GM12874 (cell line): ENCODE measurements at regions not wholly inside any gene's neighbourhood (a gene's known extent, or its start where the extent isn't known, plus 50 kb on each side); places are given as distances from the start of the nearest gene placed in this dataset.

ENCODE experiments used
- CTCF ChIP-seq: IDR thresholded peaks from 2 replicates; pipeline ENCODE4 v1.5.1; 2011; ENCODE audit warnings: low read depth, mild to moderate bottlenecking, control low read depth, low read length, moderate library complexity; ENCODE audit not compliant: insufficient read depth

GRCh38 chr1:239555350-239555749 lies 169.0 kb downstream of the CHRM3 start:
- TF ChIP-seq CTCF, result no peak

DNA sequence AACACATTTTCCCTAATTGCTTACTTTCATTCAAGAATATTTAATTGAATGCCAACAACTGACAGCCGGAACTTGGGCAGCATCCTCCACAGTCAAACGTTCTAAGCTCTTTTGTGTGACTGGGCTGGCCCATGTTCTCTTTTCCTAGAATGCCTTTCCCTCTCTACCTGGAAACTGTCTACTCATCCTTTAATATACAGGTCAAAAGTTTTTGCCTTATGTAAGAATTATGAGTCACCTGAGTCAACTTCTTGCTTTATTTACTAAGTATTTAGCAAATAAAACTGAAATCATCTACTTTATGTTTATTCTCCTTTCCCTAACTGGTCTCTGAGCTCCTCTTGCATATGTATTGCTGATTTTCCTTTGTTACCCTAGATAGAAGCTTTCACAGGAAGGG lies 172.2 kb downstream of the CHRM3 start:
- TF ChIP-seq CTCF, result no peak

GRCh38 chr1:239558991-239559390 lies 172.6 kb downstream of the CHRM3 start:
- no peak for TF ChIP-seq CTCF

DNA sequence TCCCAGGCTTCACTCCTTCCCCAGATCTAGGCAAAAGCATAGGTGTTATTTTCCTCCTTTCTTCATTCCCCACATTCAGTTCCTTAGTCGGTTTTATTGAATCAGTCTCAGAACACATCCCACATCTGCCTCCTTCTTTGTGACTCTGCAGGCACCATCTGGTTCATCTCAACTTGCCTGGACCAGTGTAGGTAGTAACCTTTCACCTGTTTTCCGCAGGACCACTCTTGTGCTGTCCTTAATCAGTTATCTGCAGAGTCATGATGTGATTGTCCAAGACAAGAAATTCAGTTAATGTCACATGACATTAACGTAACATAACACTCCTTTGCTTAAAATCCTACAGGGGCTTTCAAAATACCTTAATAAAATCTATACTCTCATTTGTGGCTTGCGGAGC lies 174.6 kb downstream of the CHRM3 start:
- TF ChIP-seq CTCF, result no peak

GRCh38 chr1:239562095-239562494 lies 175.7 kb downstream of the CHRM3 start:
- TF ChIP-seq CTCF, result no peak

DNA sequence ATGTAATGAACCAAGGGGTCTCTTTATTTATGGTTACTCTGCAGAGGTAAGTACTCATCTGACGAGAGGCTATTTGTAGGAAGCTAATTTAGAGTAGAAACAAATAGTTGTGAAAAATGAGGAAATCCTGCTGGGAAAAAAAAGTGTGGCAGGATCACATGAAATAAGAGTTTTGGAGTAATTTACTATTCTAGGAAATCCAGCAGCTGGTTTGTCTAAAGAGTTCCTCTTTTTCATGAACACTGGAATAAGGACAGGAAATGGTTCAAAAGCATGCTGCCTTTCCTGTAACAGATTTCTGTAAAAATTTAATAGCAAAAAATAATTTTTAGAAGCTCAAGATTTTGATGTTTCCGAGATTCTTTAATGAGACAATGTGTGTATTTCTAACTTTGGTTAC lies 177.3 kb downstream of the CHRM3 start:
- no peak for TF ChIP-seq CTCF

DNA sequence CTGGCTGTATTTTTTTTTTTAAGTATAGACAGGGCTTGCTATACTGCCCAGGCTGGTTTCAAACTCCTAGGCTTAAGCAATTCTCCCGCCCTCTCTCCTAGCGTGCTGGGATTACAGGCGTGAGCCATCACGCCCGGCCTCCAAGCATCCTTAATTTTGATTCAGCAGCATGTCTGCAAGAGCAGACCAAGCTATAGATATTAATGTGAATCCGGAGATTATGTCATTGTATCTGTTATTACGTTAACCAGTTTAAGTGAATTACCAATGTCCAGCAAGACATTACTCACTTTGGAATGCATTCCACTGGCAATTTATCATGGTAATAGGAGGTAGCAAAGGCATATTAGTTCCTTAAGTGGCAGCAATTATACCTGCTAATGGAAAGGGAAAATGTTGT lies 179.7 kb downstream of the CHRM3 start:
- TF ChIP-seq CTCF, result no peak

GRCh38 chr1:239570878-239571277 lies 184.5 kb downstream of the CHRM3 start:
- no peak for TF ChIP-seq CTCF
